ENCODE measurements at regions not wholly inside any gene's neighbourhood (a gene's known extent, or its start where the extent isn't known, plus 50 kb on each side); places are given as distances from the start of the nearest gene placed in this dataset.
"Not testable (repeated sequence)": the region's sequence is repeated elsewhere in the genome, so short reads cannot be mapped to it uniquely, and the experiment has no call there.

DNA sequence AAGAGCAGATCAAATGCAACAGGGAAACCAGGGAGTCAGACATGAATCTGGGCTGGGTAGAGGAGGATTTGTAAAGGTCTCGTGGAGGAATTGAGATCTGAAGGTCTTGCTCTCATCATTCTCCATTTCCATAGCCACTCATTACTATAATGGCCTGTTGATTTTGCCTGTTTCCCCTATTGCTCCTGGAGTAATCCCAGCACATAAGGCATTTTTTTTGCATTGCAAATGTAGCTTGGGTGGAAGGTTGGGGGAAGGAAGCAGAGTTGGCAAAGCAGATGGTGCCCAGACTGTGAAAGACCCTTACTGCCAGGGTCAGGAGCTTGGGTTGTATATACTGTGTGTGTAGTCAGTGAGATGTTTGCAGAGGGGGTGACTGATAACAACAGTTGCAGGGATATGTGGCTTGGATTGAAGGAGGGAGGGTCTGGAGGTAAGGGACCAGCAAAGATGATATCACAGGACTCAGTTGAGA, 116.0 kb downstream of the TTC6 start:
- no peaks in the 10 kb centered on the region for H3K79me2 ChIP-seq (ENCODE audit: insufficient read depth, low read length)
- H3K27ac ChIP-seq (ENCODE audit: low read depth, low read length): no peak overlapping the region
- H3F3A ChIP-seq (ENCODE audit: insufficient read depth): no peaks in the 10 kb centered on the region
- no peak overlapping the region for H3K4me3 ChIP-seq (ENCODE audit: insufficient read depth, low read length, poor library complexity, severe bottlenecking)
- H3K9me2 ChIP-seq (replicated peaks; ENCODE audit: insufficient read depth, low read length): no peaks in the 10 kb centered on the region
- no peak overlapping the region for H3K4me2 ChIP-seq (ENCODE audit: low read depth, low read length, poor library complexity, severe bottlenecking)
- no peak overlapping the region for H3K9ac ChIP-seq (ENCODE audit: low read length)
- no peaks in the 10 kb centered on the region for H4K20me1 ChIP-seq (ENCODE audit: low read depth, low read length)
- H3K9me3 ChIP-seq (ENCODE audit: insufficient read depth, low read length): no peaks in the 10 kb centered on the region
- no peaks in the 10 kb centered on the region for H3K36me3 ChIP-seq (ENCODE audit: low read length)
- TF ChIP-seq EZH2phosphoT487 (conservative IDR thresholded peaks at IDR 0.05; ENCODE audit: low read length): no peak
- TF ChIP-seq, protein P1, sequence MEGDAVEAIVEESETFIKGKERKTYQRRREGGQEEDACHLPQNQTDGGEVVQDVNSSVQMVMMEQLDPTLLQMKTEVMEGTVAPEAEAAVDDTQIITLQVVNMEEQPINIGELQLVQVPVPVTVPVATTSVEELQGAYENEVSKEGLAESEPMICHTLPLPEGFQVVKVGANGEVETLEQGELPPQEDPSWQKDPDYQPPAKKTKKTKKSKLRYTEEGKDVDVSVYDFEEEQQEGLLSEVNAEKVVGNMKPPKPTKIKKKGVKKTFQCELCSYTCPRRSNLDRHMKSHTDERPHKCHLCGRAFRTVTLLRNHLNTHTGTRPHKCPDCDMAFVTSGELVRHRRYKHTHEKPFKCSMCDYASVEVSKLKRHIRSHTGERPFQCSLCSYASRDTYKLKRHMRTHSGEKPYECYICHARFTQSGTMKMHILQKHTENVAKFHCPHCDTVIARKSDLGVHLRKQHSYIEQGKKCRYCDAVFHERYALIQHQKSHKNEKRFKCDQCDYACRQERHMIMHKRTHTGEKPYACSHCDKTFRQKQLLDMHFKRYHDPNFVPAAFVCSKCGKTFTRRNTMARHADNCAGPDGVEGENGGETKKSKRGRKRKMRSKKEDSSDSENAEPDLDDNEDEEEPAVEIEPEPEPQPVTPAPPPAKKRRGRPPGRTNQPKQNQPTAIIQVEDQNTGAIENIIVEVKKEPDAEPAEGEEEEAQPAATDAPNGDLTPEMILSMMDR (IDR thresholded peaks at IDR 0.05; ENCODE audit: insufficient read depth, low read length, poor library complexity, severe bottlenecking): no peak
- H2AFZ ChIP-seq (ENCODE audit: low read depth, low read length, severe bottlenecking): no peak overlapping the region
- no peaks in the 10 kb centered on the region for H3K27me3 ChIP-seq (ENCODE audit: low read length)

DNA sequence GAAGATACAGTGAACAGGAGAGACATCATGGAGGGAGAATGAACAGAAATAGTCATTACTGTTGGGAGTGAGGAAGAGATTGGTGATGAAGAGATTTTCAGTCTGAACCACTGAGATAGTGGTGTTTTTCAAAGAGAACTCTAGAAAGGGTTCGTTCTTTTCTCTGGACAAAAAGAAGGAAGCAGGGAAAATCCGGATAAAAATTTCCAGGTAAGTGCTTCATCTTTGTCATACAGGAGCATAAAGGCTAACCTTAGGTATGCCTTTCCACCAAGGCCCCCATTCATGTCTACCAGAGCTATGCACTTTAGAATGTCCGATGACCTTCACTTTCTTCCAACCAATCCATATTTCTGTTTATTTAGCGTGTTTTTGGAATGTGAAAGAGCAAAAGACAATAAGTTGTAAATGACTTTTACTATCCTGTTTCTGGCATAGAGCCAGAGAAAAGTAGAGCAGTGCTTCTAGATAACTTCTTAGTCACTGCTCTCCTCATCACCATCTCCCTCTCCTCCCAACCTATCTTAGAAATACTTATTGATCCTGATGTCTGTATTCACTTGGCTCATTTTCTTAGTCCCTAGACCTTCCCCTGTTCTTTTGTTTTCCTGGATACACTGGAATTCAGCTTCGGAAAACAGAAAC, 116.5 kb downstream of the TTC6 start:
- Histone ChIP-seq H3K36me3 (ENCODE audit: low read length) (no peaks in the 10 kb centered on the region), H3K27ac (ENCODE audit: low read depth, low read length) (no peak overlapping the region), H3K4me2 (ENCODE audit: low read depth, low read length, poor library complexity, severe bottlenecking) (no peak overlapping the region), H3K9me3 (ENCODE audit: insufficient read depth, low read length) (no peaks in the 10 kb centered on the region), H3K27me3 (ENCODE audit: low read length) (no peaks in the 10 kb centered on the region), H4K20me1 (ENCODE audit: low read depth, low read length) (no peaks in the 10 kb centered on the region), H3K9me2 (replicated peaks; ENCODE audit: insufficient read depth, low read length) (no peaks in the 10 kb centered on the region), H2AFZ (ENCODE audit: low read depth, low read length, severe bottlenecking) (no peak overlapping the region), H3K9ac (ENCODE audit: low read length) (no peak overlapping the region), H3F3A (ENCODE audit: insufficient read depth) (no peaks in the 10 kb centered on the region), H3K79me2 (ENCODE audit: insufficient read depth, low read length) (no peaks in the 10 kb centered on the region), H3K4me3 (ENCODE audit: insufficient read depth, low read length, poor library complexity, severe bottlenecking) (no peak overlapping the region)
- TF ChIP-seq, protein P1 (IDR thresholded peaks at IDR 0.05; ENCODE audit: insufficient read depth, low read length, poor library complexity, severe bottlenecking): no peak
- no peak for TF ChIP-seq EZH2phosphoT487 (conservative IDR thresholded peaks at IDR 0.05; ENCODE audit: low read length)

DNA sequence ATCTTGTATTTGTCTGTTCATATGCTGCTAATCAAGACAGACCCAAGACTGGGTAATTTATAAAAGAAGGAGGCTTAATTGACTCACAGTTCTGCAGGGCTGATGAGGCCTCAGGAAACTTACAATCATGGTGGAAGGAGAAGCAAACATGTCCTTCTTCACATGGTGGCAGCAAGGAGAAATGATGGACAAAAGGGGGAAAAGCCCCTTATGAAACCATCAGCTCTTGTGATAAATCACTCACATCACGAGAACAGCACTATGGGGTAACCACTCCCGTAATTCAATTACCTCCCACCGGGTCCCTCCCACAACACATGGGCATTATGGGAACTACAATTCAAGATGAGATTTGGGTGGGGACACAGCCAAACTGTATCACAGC, 117.0 kb downstream of the TTC6 start:
- H3K9ac ChIP-seq (ENCODE audit: low read length); H3K27me3 ChIP-seq (ENCODE audit: low read length); H3K27ac ChIP-seq (ENCODE audit: low read depth, low read length); H2AFZ ChIP-seq (ENCODE audit: low read depth, low read length, severe bottlenecking); H3K9me2 ChIP-seq (replicated peaks; ENCODE audit: insufficient read depth, low read length); H3F3A ChIP-seq (ENCODE audit: insufficient read depth); H3K36me3 ChIP-seq (ENCODE audit: low read length); H3K4me2 ChIP-seq (ENCODE audit: low read depth, low read length, poor library complexity, severe bottlenecking); H3K9me3 ChIP-seq (ENCODE audit: insufficient read depth, low read length); H3K4me3 ChIP-seq (ENCODE audit: insufficient read depth, low read length, poor library complexity, severe bottlenecking); H4K20me1 ChIP-seq (ENCODE audit: low read depth, low read length); H3K79me2 ChIP-seq (ENCODE audit: insufficient read depth, low read length): not testable (repeated sequence)

DNA sequence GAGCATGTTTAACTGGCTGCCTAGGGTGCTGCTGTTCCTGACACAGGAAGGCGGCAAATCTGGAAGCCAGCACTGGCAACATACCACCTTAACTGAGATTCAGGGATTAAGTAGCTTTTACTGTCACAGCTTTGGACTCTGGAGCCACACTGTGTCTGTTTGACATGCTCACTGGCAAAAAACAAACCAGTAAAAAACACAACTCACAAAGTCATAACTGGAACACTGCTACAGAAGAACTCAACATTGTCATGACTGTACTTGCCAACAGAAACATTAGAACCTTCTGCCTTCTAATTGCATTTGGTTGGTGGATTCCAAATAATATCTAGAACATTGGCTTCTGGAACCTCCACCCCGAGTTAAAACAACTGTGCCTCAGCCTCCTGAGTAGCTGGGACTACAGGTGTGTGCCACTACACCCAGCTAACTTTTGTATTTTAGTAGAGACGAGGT, 117.6 kb downstream of the TTC6 start:
- no peaks in the 10 kb centered on the region for H3K79me2 ChIP-seq (ENCODE audit: insufficient read depth, low read length)
- H3K36me3 ChIP-seq (ENCODE audit: low read length): no peaks in the 10 kb centered on the region
- no peaks in the 10 kb centered on the region for H3K9me2 ChIP-seq (replicated peaks; ENCODE audit: insufficient read depth, low read length)
- no peak overlapping the region for H3K9ac ChIP-seq (ENCODE audit: low read length)
- no peaks in the 10 kb centered on the region for H3K9me3 ChIP-seq (ENCODE audit: insufficient read depth, low read length)
- no peak overlapping the region for H2AFZ ChIP-seq (ENCODE audit: low read depth, low read length, severe bottlenecking)
- no peak for TF ChIP-seq EZH2phosphoT487 (conservative IDR thresholded peaks at IDR 0.05; ENCODE audit: low read length)
- TF ChIP-seq, protein P1 (IDR thresholded peaks at IDR 0.05; ENCODE audit: insufficient read depth, low read length, poor library complexity, severe bottlenecking): no peak
- H3K4me2 ChIP-seq (ENCODE audit: low read depth, low read length, poor library complexity, severe bottlenecking): no peak overlapping the region
- H3F3A ChIP-seq (ENCODE audit: insufficient read depth): no peaks in the 10 kb centered on the region
- no peak overlapping the region for H3K27ac ChIP-seq (ENCODE audit: low read depth, low read length)
- H4K20me1 ChIP-seq (ENCODE audit: low read depth, low read length): no peaks in the 10 kb centered on the region
- H3K27me3 ChIP-seq (ENCODE audit: low read length): no peaks in the 10 kb centered on the region
- H3K4me3 ChIP-seq (ENCODE audit: insufficient read depth, low read length, poor library complexity, severe bottlenecking): no peak overlapping the region
